PC-3 (cell line): ENCODE measurements at regions not wholly inside any gene's neighbourhood (a gene's known extent, or its start where the extent isn't known, plus 50 kb on each side); places are given as distances from the start of the nearest gene placed in this dataset.

Source experiments
- ATAC-seq: fragments of 200-7000 bp; cut with Tn5 transposase; 2 replicates; pipeline ENCODE4 v1.9.1; 2020; ENCODE audit warnings: mild to moderate bottlenecking, moderate library complexity
- BruUV-seq: library from RNA; stranded (reverse); fragments of 400-500 nt; replicated peaks from 2 replicates; lab custom pipeline; 2021; lab: Mats Ljungman, UMichigan
- CTCF ChIA-PET: fragments of 300-600 bp; sonication (Branson Sonifier 250); formaldehyde crosslinking; loops from one replicate; lab custom pipeline; 2022; ENCODE audit warnings: antibody characterized with exemption; lab: Charles Lee
- POLR2A ChIA-PET: fragments of 300-600 bp; sonication (Branson Sonifier 250); formaldehyde crosslinking; loops from one replicate; lab custom pipeline; 2022; ENCODE audit warnings: antibody characterized with exemption; ENCODE audit not compliant: unreplicated experiment; lab: Charles Lee
- DNase-seq: peaks from one replicate; pipeline ENCODE4 v3.0.0-alpha.2; 2015
- H2AFZ ChIP-seq: fragments of 300-600 bp; sonication (generic); 2 replicates; pipeline ENCODE4 v1.6.0; 2016; ENCODE audit warnings: antibody characterized with exemption, low read length
- H3F3A ChIP-seq: fragments of 300-600 bp; sonication (generic); one replicate; pipeline ENCODE4 v1.6.0; 2017; ENCODE audit warnings: antibody characterized with exemption, low read length, control low read depth, mild to moderate bottlenecking; ENCODE audit not compliant: unreplicated experiment
- H3K27ac ChIP-seq: fragments of 300-600 bp; sonication (generic); 2 replicates; pipeline ENCODE4 v1.5.1; 2016; ENCODE audit warnings: mild to moderate bottlenecking, low read length
- H3K27me3 ChIP-seq: fragments of 300-600 bp; sonication (generic); 2 replicates; pipeline ENCODE4 v1.6.1; 2016; ENCODE audit warnings: low read length, mixed read lengths
- H3K36me3 ChIP-seq: fragments of 300-600 bp; sonication (generic); 2 replicates; pipeline ENCODE4 v1.6.1; 2016; ENCODE audit warnings: low read depth, mixed run types, low read length, mixed read lengths
- H3K4me1 ChIP-seq: fragments of 300-600 bp; sonication (generic); 2 replicates; pipeline ENCODE4 v1.5.1; 2016; ENCODE audit warnings: low read length; ENCODE audit not compliant: insufficient read depth
- H3K4me2 ChIP-seq: fragments of 300-600 bp; sonication (generic); 2 replicates; pipeline ENCODE4 v1.6.0; 2016; ENCODE audit warnings: low read length
- H3K4me3 ChIP-seq: fragments of 300-600 bp; sonication (generic); 2 replicates; pipeline ENCODE4 v1.5.1; 2016; ENCODE audit warnings: mild to moderate bottlenecking, low read length, mixed read lengths
- H3K79me2 ChIP-seq: fragments of 300-600 bp; sonication (generic); 2 replicates; pipeline ENCODE4 v1.6.1; 2017; ENCODE audit warnings: low read length, mixed read lengths
- H3K9ac ChIP-seq: fragments of 300-600 bp; sonication (generic); 2 replicates; pipeline ENCODE4 v1.6.0; 2016; ENCODE audit warnings: mild to moderate bottlenecking, low read length
- H3K9me2 ChIP-seq: fragments of 300-600 bp; sonication (generic); replicated peaks from 2 replicates; pipeline ENCODE4 v1.6.1; 2016; ENCODE audit warnings: mixed run types, low read length, mixed read lengths
- H3K9me3 ChIP-seq: fragments of 300-600 bp; sonication (generic); 2 replicates; pipeline ENCODE4 v1.6.1; 2016; ENCODE audit warnings: low read length, mixed read lengths
- H4K20me1 ChIP-seq: fragments of 300-600 bp; sonication (generic); 2 replicates; pipeline ENCODE4 v1.6.1; 2016; ENCODE audit warnings: low read length, mixed read lengths
- EZH2 ChIP-seq: fragments of 300-600 bp; sonication (generic); IDR thresholded peaks from one replicate; pipeline ENCODE4 v1.6.1; 2017; ENCODE audit warnings: antibody characterized with exemption, mild to moderate bottlenecking, low read length; ENCODE audit not compliant: unreplicated experiment
- EZH2phosphoT487 ChIP-seq: fragments of 300-600 bp; sonication (generic); IDR thresholded peaks from 2 replicates; pipeline ENCODE4 v1.6.1; 2018; ENCODE audit warnings: mild to moderate bottlenecking, antibody characterized with exemption, low read length, borderline replicate concordance
- intact Hi-C: fragments of 100-400 bp; cut with micrococcal nuclease; formaldehyde crosslinking; loops from 2 replicates; pipeline ENCODE4 v1.9.0; 2023
- TF ChIP-seq, protein P1 (sequence below): fragments of 300-600 bp; sonication (generic); conservative IDR thresholded peaks from 2 replicates; pipeline ENCODE4 v1.5.1; 2017; ENCODE audit warnings: antibody characterized with exemption, low read depth, mild to moderate bottlenecking, low read length

GRCh38 chr9:88747768-88748167 is 212.8 kb downstream of the NXNL2 start:
- ChIA-PET POLR2A (no interaction called here), CTCF (no interaction called here)
- Histone ChIP-seq H3K79me2 (no peaks in the 10 kb centered on the region), H3K4me3 (no peak overlapping the region), H3K27ac (peak overlapping the region; percentile 68), H3K9me3 (no peaks in the 10 kb centered on the region), H3K4me2 (peak overlapping the region; percentile 53; the same call in 1 of the 2 replicates), H4K20me1 (no peaks in the 10 kb centered on the region), H3F3A (no peaks in the 10 kb centered on the region), H3K27me3 (no peaks in the 10 kb centered on the region), H3K36me3 (no peaks in the 10 kb centered on the region), H3K9ac (peak overlapping the region; percentile 45; the same call in 1 of the 2 replicates), H2AFZ (no peak overlapping the region), H3K9me2 (no peaks in the 10 kb centered on the region), H3K4me1 (peaks cover 41% of the 10 kb centered on the region)
- ATAC-seq (peak; percentile 82), DNase-seq (peak; percentile 72)
- intact Hi-C loops = loop anchor here (2.0 kb wide), 1 partner anchor 27 kb away; no protein-coding TSS in a partner anchor
- BruUV-seq = no TSS peak
- TF ChIP-seq EZH2phosphoT487 (no peak), EZH2 (no peak)
- TF ChIP-seq, protein P1, sequence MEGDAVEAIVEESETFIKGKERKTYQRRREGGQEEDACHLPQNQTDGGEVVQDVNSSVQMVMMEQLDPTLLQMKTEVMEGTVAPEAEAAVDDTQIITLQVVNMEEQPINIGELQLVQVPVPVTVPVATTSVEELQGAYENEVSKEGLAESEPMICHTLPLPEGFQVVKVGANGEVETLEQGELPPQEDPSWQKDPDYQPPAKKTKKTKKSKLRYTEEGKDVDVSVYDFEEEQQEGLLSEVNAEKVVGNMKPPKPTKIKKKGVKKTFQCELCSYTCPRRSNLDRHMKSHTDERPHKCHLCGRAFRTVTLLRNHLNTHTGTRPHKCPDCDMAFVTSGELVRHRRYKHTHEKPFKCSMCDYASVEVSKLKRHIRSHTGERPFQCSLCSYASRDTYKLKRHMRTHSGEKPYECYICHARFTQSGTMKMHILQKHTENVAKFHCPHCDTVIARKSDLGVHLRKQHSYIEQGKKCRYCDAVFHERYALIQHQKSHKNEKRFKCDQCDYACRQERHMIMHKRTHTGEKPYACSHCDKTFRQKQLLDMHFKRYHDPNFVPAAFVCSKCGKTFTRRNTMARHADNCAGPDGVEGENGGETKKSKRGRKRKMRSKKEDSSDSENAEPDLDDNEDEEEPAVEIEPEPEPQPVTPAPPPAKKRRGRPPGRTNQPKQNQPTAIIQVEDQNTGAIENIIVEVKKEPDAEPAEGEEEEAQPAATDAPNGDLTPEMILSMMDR = no peak

DNA sequence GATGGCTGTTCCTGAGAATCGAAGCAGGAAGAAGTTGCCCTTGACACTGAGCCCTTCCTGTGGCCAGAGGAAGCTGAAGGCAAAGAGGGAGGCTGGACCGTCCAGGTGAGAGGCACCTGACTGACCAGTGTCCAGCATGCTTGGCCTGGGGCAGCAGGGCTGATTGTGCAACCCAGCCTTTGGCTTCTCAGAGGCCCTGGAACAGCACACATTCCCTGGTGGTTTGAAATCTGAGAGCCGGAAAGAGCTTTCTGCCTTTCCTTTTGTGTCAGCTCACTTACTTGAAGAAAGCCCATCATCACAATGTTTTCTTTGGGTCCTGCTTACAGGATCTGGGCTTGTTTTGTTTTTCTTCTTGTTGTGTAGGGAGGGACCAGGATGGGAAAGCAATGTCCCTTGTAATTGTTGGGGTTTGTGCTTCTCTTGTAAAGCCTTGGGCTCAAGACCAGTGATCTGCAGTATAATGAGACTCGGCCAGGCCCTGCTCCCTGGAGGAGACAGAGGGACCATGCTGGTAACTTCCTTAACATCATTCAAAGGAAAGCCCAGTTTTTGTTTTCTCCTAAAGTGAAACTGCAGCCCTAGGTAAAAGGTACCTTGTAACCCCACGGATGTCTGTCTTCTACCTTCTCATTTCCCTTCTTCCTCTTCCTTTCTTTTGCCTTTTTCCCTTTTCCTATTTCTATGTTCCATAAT is 213.7 kb downstream of the NXNL2 start:
- no TSS peak for BruUV-seq
- intact Hi-C loops = no loop called here
- POLR2A ChIA-PET = no interaction called here
- Histone ChIP-seq H3K79me2 (no peaks in the 10 kb centered on the region), H3K4me1 (peaks cover 38% of the 10 kb centered on the region), H3K36me3 (no peaks in the 10 kb centered on the region), H2AFZ (no peak overlapping the region), H3K4me2 (no peak overlapping the region), H3K27me3 (no peaks in the 10 kb centered on the region), H4K20me1 (no peaks in the 10 kb centered on the region), H3K9me2 (no peaks in the 10 kb centered on the region), H3K4me3 (no peak overlapping the region), H3K27ac (no peak overlapping the region), H3K9ac (no peak overlapping the region), H3K9me3 (no peaks in the 10 kb centered on the region), H3F3A (no peaks in the 10 kb centered on the region)
- TF ChIP-seq EZH2 (no peak), EZH2phosphoT487 (no peak)
- TF ChIP-seq, protein P1 = no peak
- CTCF ChIA-PET = interaction anchor here (0.6 kb wide), 1 partner anchor 214 kb away, joined by 4 read pairs; the partner anchor contains the start of gene NXNL2
- ATAC-seq (no peak), DNase-seq (no peak)

- peak overlapping the region; percentile 9; the same call in 1 of the 2 replicates for H3K27ac ChIP-seq
- H4K20me1 ChIP-seq = no peaks in the 10 kb centered on the region
- H2AFZ ChIP-seq = no peak overlapping the region
- BruUV-seq = no TSS peak
- H3F3A ChIP-seq = no peaks in the 10 kb centered on the region
- no peaks in the 10 kb centered on the region for H3K79me2 ChIP-seq
- no peak for TF ChIP-seq EZH2
- no peak for TF ChIP-seq EZH2phosphoT487
- TF ChIP-seq, protein P1 = no peak
- no peaks in the 10 kb centered on the region for H3K27me3 ChIP-seq
- intact Hi-C loops = no loop called here
- H3K4me1 ChIP-seq = peaks cover 38% of the 10 kb centered on the region
- H3K9ac ChIP-seq = no peak overlapping the region
- DNase-seq = peak; percentile 50
- ChIA-PET CTCF (interaction anchor here (0.6 kb wide), 1 partner anchor 214 kb away, joined by 4 read pairs; the partner anchor contains the start of gene NXNL2), POLR2A (no interaction called here)
- H3K4me3 ChIP-seq = no peak overlapping the region
- no peaks in the 10 kb centered on the region for H3K9me3 ChIP-seq
- no peaks in the 10 kb centered on the region for H3K36me3 ChIP-seq
- H3K4me2 ChIP-seq = no peak overlapping the region
- ATAC-seq = no peak
- no peaks in the 10 kb centered on the region for H3K9me2 ChIP-seq
Measured at GRCh38 chr9:88749420-88749819, 214.4 kb downstream of the NXNL2 start.
